Fibroblast of lung (primary cell): ENCODE measurements at regions not wholly inside any gene's neighbourhood (a gene's known extent, or its start where the extent isn't known, plus 50 kb on each side); places are given as distances from the start of the nearest gene placed in this dataset.

Experiments
- EZH2 ChIP-seq: IDR thresholded peaks from 2 replicates; pipeline ENCODE4 v1.5.1; 2012; ENCODE audit warnings: low read length, control low read depth, mild to moderate bottlenecking; ENCODE audit errors: missing control alignments
- TF ChIP-seq, protein P1 (sequence below), 2 donors: IDR thresholded peaks in 1 of 2; conservative IDR thresholded peaks in 1 of 2; 1 replicate in 1 of 2; 2 replicates in 1 of 2; pipeline ENCODE4 v1.5.1; 2011 to 2012; ENCODE audit warnings: low read length in 2 of 2, control low read depth in 1 of 2, inconsistent platforms in 1 of 2, low read depth in 1 of 2, mild to moderate bottlenecking in 1 of 2

DNA sequence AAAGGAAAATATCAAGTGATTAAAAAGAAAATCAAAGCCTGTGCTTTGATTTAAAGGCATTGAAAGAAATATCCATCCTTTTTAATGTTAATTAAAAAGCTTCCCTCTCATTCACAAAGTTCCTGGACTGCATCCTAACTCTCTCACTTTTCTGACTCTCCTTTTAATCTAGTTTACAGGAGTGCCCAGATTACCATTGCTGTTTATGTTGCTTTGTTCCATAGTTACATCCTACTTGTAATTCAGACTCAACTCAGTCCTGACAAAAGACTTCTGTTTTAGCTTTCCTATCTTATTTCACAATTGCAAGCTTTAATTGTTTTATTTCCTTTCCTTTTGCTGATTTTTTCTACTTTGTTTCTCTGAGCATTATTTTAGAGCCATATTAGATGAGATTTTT lies 160.7 kb upstream of the DTNA start:
- TF ChIP-seq, protein P1, sequence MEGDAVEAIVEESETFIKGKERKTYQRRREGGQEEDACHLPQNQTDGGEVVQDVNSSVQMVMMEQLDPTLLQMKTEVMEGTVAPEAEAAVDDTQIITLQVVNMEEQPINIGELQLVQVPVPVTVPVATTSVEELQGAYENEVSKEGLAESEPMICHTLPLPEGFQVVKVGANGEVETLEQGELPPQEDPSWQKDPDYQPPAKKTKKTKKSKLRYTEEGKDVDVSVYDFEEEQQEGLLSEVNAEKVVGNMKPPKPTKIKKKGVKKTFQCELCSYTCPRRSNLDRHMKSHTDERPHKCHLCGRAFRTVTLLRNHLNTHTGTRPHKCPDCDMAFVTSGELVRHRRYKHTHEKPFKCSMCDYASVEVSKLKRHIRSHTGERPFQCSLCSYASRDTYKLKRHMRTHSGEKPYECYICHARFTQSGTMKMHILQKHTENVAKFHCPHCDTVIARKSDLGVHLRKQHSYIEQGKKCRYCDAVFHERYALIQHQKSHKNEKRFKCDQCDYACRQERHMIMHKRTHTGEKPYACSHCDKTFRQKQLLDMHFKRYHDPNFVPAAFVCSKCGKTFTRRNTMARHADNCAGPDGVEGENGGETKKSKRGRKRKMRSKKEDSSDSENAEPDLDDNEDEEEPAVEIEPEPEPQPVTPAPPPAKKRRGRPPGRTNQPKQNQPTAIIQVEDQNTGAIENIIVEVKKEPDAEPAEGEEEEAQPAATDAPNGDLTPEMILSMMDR (conservative IDR thresholded peaks at IDR 0.05 in 1 of 2, IDR thresholded peaks at IDR 0.05 in 1 of 2; ENCODE audit: low read depth in 1 of 2, low read length in 2 of 2), result no peak
- TF ChIP-seq EZH2, result no peak
